PC-9 (cell line): ENCODE measurements at regions not wholly inside any gene's neighbourhood (a gene's known extent, or its start where the extent isn't known, plus 50 kb on each side); places are given as distances from the start of the nearest gene placed in this dataset.
"Not testable (repeated sequence)": the region's sequence is repeated elsewhere in the genome, so short reads cannot be mapped to it uniquely, and the experiment has no call there.

Experiments used
- BruUV-seq: library from RNA; stranded (reverse); fragments of 400-500 nt; replicated peaks from 2 replicates; lab custom pipeline; 2021; lab: Mats Ljungman, UMichigan
- CTCF ChIA-PET: fragments of 300-600 bp; sonication (Branson Sonifier 250); formaldehyde crosslinking; loops from one replicate; lab custom pipeline; 2022; ENCODE audit warnings: antibody characterized with exemption; lab: Charles Lee
- POLR2A ChIA-PET: fragments of 300-600 bp; sonication (Branson Sonifier 250); formaldehyde crosslinking; loops from one replicate; lab custom pipeline; 2022; ENCODE audit warnings: antibody characterized with exemption; ENCODE audit not compliant: unreplicated experiment; lab: Charles Lee
- DNase-seq, 2 experiments: peaks; one replicate each; pipeline versions ENCODE4 v3.0.0 to v3.0.0-alpha.2; 2015 to 2022; ENCODE audit warnings: mixed read lengths in 1 of 2
- H2AFZ ChIP-seq: fragments of 200-600 bp; sonication (generic); 2 replicates; pipeline ENCODE4 v1.8.1; 2017; ENCODE audit warnings: antibody characterized with exemption
- H3F3A ChIP-seq: fragments of 200-600 bp; sonication (generic); 2 replicates; pipeline ENCODE4 v1.8.1; 2017; ENCODE audit warnings: antibody characterized with exemption, mild to moderate bottlenecking, low read depth; ENCODE audit not compliant: insufficient read depth
- H3K27ac ChIP-seq: fragments of 200-600 bp; sonication (generic); 2 replicates; pipeline ENCODE4 v1.6.1; 2016; ENCODE audit warnings: mixed run types
- H3K27me3 ChIP-seq: fragments of 200-600 bp; sonication (generic); 2 replicates; pipeline ENCODE4 v1.6.1; 2016; ENCODE audit warnings: low read depth, mixed run types; ENCODE audit not compliant: insufficient read depth
- H3K36me3 ChIP-seq: fragments of 200-600 bp; sonication (generic); 2 replicates; pipeline ENCODE4 v1.6.1; 2016; ENCODE audit warnings: low read depth, mixed run types
- H3K4me1 ChIP-seq: fragments of 200-600 bp; sonication (generic); replicated peaks from 2 replicates; pipeline ENCODE4 v1.6.1; 2016; ENCODE audit warnings: mixed run types; ENCODE audit not compliant: insufficient read depth
- H3K4me2 ChIP-seq: fragments of 200-600 bp; sonication (generic); 2 replicates; pipeline ENCODE4 v1.6.1; 2017; ENCODE audit warnings: mixed run types
- H3K4me3 ChIP-seq: fragments of 200-600 bp; sonication (generic); 2 replicates; pipeline ENCODE4 v1.6.1; 2016; ENCODE audit warnings: mixed run types
- H3K79me2 ChIP-seq: fragments of 200-600 bp; sonication (generic); 2 replicates; pipeline ENCODE4 v1.6.1; 2017; ENCODE audit warnings: low read depth, mixed run types
- H3K9me2 ChIP-seq: fragments of 200-600 bp; sonication (generic); 2 replicates; pipeline ENCODE4 v1.8.1; 2017; ENCODE audit warnings: mild to moderate bottlenecking; ENCODE audit not compliant: insufficient read depth
- H3K9me3 ChIP-seq: fragments of 200-600 bp; sonication (generic); 2 replicates; pipeline ENCODE4 v1.8.1; 2016; ENCODE audit warnings: low read depth; ENCODE audit not compliant: insufficient read depth
- H4K20me1 ChIP-seq: fragments of 200-600 bp; sonication (generic); 2 replicates; pipeline ENCODE4 v1.8.1; 2017; ENCODE audit not compliant: insufficient read depth
- EZH2 ChIP-seq: fragments of 200-600 bp; sonication (generic); IDR thresholded peaks from 2 replicates; pipeline ENCODE4 v1.8.0; 2017; ENCODE audit warnings: antibody characterized with exemption, low read depth
- intact Hi-C: fragments of 100-400 bp; cut with micrococcal nuclease; formaldehyde crosslinking; loops from one replicate; pipeline ENCODE4 v1.10.0; 2022; ENCODE audit not compliant: unreplicated experiment
- TF ChIP-seq, protein P1 (sequence below): fragments of 200-600 bp; sonication (generic); conservative IDR thresholded peaks from 2 replicates; pipeline ENCODE4 v1.6.1; 2017; ENCODE audit warnings: mixed run types, antibody characterized with exemption, mild to moderate bottlenecking, moderate library complexity

DNA sequence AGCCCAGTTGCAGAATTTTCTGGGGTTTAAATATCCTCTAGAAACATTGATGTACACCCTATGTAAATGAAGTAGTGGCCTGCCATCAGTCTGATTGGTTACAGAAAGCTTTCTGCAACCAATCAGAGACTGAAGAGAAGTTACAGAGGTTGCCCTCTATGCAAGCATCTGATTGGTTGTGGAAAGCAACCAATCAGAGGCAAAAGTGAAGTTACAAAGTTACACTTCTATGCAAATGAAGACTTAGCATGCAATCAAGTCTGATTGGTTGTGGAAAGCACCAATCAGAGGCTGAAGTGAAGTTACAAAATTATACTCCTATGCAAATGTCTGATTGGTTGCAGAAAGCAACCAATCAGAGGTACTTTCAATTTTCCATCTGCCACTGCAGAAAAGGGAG is 51.9 kb upstream of the USP9X start:
- BruUV-seq, result no TSS peak
- Histone ChIP-seq H3K4me2 (no peak overlapping the region), H3K27ac (no peak overlapping the region), H3K9me2 (no peaks in the 10 kb centered on the region), H3K36me3 (no peaks in the 10 kb centered on the region), H3K27me3 (no peaks in the 10 kb centered on the region), H3K4me1 (no peaks in the 10 kb centered on the region), H4K20me1 (no peaks in the 10 kb centered on the region), H3F3A (no peaks in the 10 kb centered on the region), H3K9me3 (no peaks in the 10 kb centered on the region), H2AFZ (no peak overlapping the region), H3K4me3 (no peak overlapping the region), H3K79me2 (no peaks in the 10 kb centered on the region)
- TF ChIP-seq, protein P1, sequence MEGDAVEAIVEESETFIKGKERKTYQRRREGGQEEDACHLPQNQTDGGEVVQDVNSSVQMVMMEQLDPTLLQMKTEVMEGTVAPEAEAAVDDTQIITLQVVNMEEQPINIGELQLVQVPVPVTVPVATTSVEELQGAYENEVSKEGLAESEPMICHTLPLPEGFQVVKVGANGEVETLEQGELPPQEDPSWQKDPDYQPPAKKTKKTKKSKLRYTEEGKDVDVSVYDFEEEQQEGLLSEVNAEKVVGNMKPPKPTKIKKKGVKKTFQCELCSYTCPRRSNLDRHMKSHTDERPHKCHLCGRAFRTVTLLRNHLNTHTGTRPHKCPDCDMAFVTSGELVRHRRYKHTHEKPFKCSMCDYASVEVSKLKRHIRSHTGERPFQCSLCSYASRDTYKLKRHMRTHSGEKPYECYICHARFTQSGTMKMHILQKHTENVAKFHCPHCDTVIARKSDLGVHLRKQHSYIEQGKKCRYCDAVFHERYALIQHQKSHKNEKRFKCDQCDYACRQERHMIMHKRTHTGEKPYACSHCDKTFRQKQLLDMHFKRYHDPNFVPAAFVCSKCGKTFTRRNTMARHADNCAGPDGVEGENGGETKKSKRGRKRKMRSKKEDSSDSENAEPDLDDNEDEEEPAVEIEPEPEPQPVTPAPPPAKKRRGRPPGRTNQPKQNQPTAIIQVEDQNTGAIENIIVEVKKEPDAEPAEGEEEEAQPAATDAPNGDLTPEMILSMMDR, result no peak
- no peak for TF ChIP-seq EZH2
- POLR2A ChIA-PET, result interaction anchor here (0.5 kb wide), 1 partner anchor 131 kb away, joined by 6 read pairs; no protein-coding TSS in a partner anchor
- CTCF ChIA-PET, result no interaction called here
- intact Hi-C loops, result no loop called here
- DNase-seq, result no peak

DNA sequence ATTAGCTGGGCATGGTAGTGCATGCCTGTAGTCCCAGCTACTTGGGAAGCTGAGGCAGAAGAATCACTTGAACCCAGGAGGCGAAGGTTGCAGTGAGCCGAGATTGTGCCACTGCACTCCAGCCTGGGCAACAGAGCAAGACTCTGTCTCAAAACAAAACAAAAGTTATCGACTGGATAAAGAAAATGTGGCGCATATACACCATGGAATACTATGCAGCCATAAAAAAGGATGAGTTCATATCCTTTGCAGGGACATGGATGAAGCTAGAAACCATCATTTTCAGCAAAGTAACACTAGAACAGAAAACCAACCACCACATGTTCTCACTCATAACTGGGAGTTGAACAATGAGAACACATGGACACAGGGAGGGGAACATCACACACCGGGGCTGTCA is 50.3 kb upstream of the USP9X start:
- H3K4me3 ChIP-seq, DNase-seq, H4K20me1 ChIP-seq, H3K9me3 ChIP-seq, intact Hi-C loops, POLR2A ChIA-PET, H3K79me2 ChIP-seq, BruUV-seq, H3K27me3 ChIP-seq, H3K36me3 ChIP-seq, H3K4me1 ChIP-seq, H3F3A ChIP-seq, H3K4me2 ChIP-seq, H2AFZ ChIP-seq, H3K9me2 ChIP-seq, H3K27ac ChIP-seq: not testable (repeated sequence)
- CTCF ChIA-PET, result interaction anchor here (0.7 kb wide), 1 partner anchor 359 kb away, joined by 4 read pairs; no protein-coding TSS in a partner anchor
